CD14-positive monocyte (primary cell): ENCODE measurements at regions not wholly inside any gene's neighbourhood (a gene's known extent, or its start where the extent isn't known, plus 50 kb on each side); places are given as distances from the start of the nearest gene placed in this dataset.

Experiments used
- DNase-seq, 3 donors: peaks; one replicate each; pipeline ENCODE4 v3.0.0-alpha.2; 2011 to 2022
- H2AFZ ChIP-seq: 2 replicates; pipeline ENCODE4 v1.6.0; 2012; ENCODE audit warnings: mild to moderate bottlenecking, low read depth, low read length, inconsistent platforms; ENCODE audit not compliant: insufficient read depth, poor library complexity, severe bottlenecking
- H3K27ac ChIP-seq, 2 donors: 1 replicate in 1 of 2; 2 replicates in 1 of 2; pipeline ENCODE4 v1.5.1; 2012 to 2013; ENCODE audit warnings: low read length in 2 of 2, control low read depth in 1 of 2, inconsistent platforms in 1 of 2, low read depth in 1 of 2, mild to moderate bottlenecking in 1 of 2
- H3K27me3 ChIP-seq, 2 donors: one replicate each; pipeline versions ENCODE4 v1.6.0 to v1.6.1; 2011 to 2013; ENCODE audit warnings: low read length in 2 of 2; ENCODE audit not compliant: control insufficient read depth in 2 of 2, insufficient read depth in 2 of 2
- H3K36me3 ChIP-seq, 2 donors: replicated peaks in 1 of 2; 1 replicate in 1 of 2; 2 replicates in 1 of 2; pipeline versions ENCODE4 v1.5.1 to v1.6.1; 2012 to 2013; ENCODE audit warnings: low read length in 2 of 2, control low read depth in 1 of 2, inconsistent platforms in 1 of 2, mild to moderate bottlenecking in 1 of 2; ENCODE audit not compliant: insufficient read depth in 2 of 2, control insufficient read depth in 1 of 2
- H3K4me1 ChIP-seq, 2 donors: 1 replicate in 1 of 2; 2 replicates in 1 of 2; pipeline versions ENCODE4 v1.5.1 to v1.6.1; 2012 to 2013; ENCODE audit warnings: low read length in 2 of 2, control low read depth in 1 of 2, inconsistent platforms in 1 of 2, mild to moderate bottlenecking in 1 of 2, moderate library complexity in 1 of 2; ENCODE audit not compliant: insufficient read depth in 2 of 2, control insufficient read depth in 1 of 2
- H3K4me2 ChIP-seq: replicated peaks from 2 replicates; pipeline ENCODE3; 2012; ENCODE audit warnings: low read length, moderate library complexity, mild to moderate bottlenecking; ENCODE audit not compliant: poor library complexity, severe bottlenecking; ENCODE audit errors: extremely low read depth
- H3K4me3 ChIP-seq, 3 experiments: fragments of 200-600 bp in 1 of 3; sonication (generic) in 1 of 3; replicated peaks in 1 of 3; 1 replicate in 2 of 3; 2 replicates in 1 of 3; pipeline ENCODE4 v1.5.1; 2011 to 2013; ENCODE audit warnings: low read length in 3 of 3, mild to moderate bottlenecking in 3 of 3, control low read depth in 2 of 3, low read depth in 2 of 3, inconsistent platforms in 1 of 3, moderate library complexity in 1 of 3
- H3K79me2 ChIP-seq: 2 replicates; pipeline ENCODE4 v1.6.0; 2012; ENCODE audit warnings: mild to moderate bottlenecking, control low read depth, inconsistent platforms, low read length, moderate library complexity; ENCODE audit not compliant: insufficient read depth
- H3K9ac ChIP-seq: 2 replicates; pipeline ENCODE4 v1.6.0; 2017; ENCODE audit warnings: low read length, mild to moderate bottlenecking; ENCODE audit not compliant: insufficient read depth, poor library complexity, severe bottlenecking
- H3K9me3 ChIP-seq, 2 donors: replicated peaks in 1 of 2; 1 replicate in 1 of 2; 2 replicates in 1 of 2; pipeline versions ENCODE4 v1.5.1 to v1.6.1; 2012 to 2013; ENCODE audit warnings: low read length in 2 of 2, control low read depth in 1 of 2; ENCODE audit not compliant: control insufficient read depth in 1 of 2, insufficient read depth in 1 of 2
- H4K20me1 ChIP-seq: 2 replicates; pipeline ENCODE4 v1.6.0; 2012; ENCODE audit warnings: mild to moderate bottlenecking, low read length, control low read depth, moderate library complexity; ENCODE audit not compliant: insufficient read depth
- H3K27ac Mint-ChIP-seq, 7 donors: one replicate each; pipeline ENCODE4 v1.8.0; 2020; ENCODE audit warnings: mild to moderate bottlenecking in 7 of 7, mixed read lengths in 7 of 7, moderate library complexity in 6 of 7, inconsistent platforms in 2 of 7
- H3K27me3 Mint-ChIP-seq, 3 donors: one replicate each; pipeline ENCODE4 v1.8.0; 2021 to 2022; ENCODE audit warnings: low read depth in 3 of 3, mild to moderate bottlenecking in 3 of 3, mixed read lengths in 3 of 3, moderate library complexity in 3 of 3, inconsistent platforms in 1 of 3
- H3K36me3 Mint-ChIP-seq, 2 donors: one replicate each; pipeline ENCODE4 v1.8.0; 2020; ENCODE audit warnings: mixed read lengths in 2 of 2, inconsistent platforms in 1 of 2, mild to moderate bottlenecking in 1 of 2
- H3K4me1 Mint-ChIP-seq: one replicate; pipeline ENCODE4 v1.8.0; 2020; ENCODE audit warnings: mild to moderate bottlenecking, mixed read lengths
- H3K4me3 Mint-ChIP-seq, 2 donors: one replicate each; pipeline ENCODE4 v1.8.0; 2020; ENCODE audit warnings: mild to moderate bottlenecking in 2 of 2, mixed read lengths in 2 of 2, moderate library complexity in 1 of 2
- H3K9me3 Mint-ChIP-seq, 7 donors: one replicate each; pipeline ENCODE4 v1.8.0; 2020 to 2022; ENCODE audit warnings: mixed read lengths in 7 of 7, mild to moderate bottlenecking in 6 of 7, moderate library complexity in 6 of 7, inconsistent platforms in 2 of 7
- WGBS: methylation state at CpG from one replicate; pipeline ENCODE4 v1.1.5; 2013; ENCODE audit warnings: missing lambda C conversion rate; ENCODE audit not compliant: insufficient coverage; 5-methylcytosine and 5-hydroxymethylcytosine counted together
- intact Hi-C, 2 donors: fragments of 100-400 bp; cut with micrococcal nuclease; formaldehyde crosslinking; loops; one replicate each; pipeline versions ENCODE4 v1.15.0 to v1.15.1; 2023
- TF ChIP-seq, protein P1 (sequence below): fragments of 200-600 bp; IDR thresholded peaks from one replicate; pipeline ENCODE4 v1.8.0; 2022; ENCODE audit warnings: antibody characterized with exemption, mild to moderate bottlenecking

DNA sequence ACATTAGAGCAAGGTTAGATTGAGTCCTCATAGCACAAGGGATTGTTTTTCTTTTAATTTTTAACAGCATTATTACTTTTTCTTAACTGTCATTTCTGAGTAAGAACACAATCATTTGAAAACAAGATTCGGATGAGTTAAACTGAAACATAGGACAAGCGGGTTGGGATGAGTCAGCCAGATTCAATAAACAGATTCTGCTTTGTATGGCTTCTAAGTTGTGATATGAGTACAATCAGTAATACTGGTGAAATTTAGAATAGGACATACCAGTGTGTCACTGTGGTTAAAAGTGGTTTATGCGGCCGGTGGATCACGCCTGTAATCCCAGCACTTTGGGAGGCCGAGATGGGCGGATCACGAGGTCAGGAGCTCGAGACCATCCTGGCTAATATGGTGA lies 364.3 kb upstream of the CDH10 start:
- Histone ChIP-seq H3K4me2 (no peak overlapping the region), H3K36me3 (no peaks in the 10 kb centered on the region), H4K20me1 (no peaks in the 10 kb centered on the region), H3K27ac (no peak overlapping the region), H3K4me3 (no peak overlapping the region), H2AFZ (no peak overlapping the region), H3K79me2 (no peaks in the 10 kb centered on the region), H3K9me3 (no peaks in the 10 kb centered on the region), H3K27me3 (no peaks in the 10 kb centered on the region), H3K9ac (no peak overlapping the region), H3K4me1 (no peaks in the 10 kb centered on the region)
- intact Hi-C loops, result no loop called here
- TF ChIP-seq, protein P1, sequence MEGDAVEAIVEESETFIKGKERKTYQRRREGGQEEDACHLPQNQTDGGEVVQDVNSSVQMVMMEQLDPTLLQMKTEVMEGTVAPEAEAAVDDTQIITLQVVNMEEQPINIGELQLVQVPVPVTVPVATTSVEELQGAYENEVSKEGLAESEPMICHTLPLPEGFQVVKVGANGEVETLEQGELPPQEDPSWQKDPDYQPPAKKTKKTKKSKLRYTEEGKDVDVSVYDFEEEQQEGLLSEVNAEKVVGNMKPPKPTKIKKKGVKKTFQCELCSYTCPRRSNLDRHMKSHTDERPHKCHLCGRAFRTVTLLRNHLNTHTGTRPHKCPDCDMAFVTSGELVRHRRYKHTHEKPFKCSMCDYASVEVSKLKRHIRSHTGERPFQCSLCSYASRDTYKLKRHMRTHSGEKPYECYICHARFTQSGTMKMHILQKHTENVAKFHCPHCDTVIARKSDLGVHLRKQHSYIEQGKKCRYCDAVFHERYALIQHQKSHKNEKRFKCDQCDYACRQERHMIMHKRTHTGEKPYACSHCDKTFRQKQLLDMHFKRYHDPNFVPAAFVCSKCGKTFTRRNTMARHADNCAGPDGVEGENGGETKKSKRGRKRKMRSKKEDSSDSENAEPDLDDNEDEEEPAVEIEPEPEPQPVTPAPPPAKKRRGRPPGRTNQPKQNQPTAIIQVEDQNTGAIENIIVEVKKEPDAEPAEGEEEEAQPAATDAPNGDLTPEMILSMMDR, result no peak
- Mint-ChIP-seq H3K4me1 (no peaks in the 10 kb centered on the region), H3K27me3 (peaks cover 0 to 2% (median 0%) of the 10 kb centered on the region in 3 donors), H3K9me3 (peaks cover 0 to 5% (median 0%) of the 10 kb centered on the region in 7 donors), H3K36me3 (no peaks in the 10 kb centered on the region), H3K27ac (no peak overlapping the region), H3K4me3 (no peak overlapping the region)
- WGBS, result 90% methylated on average over 2 of the region's 9 CpGs
- DNase-seq, result no peak

DNA sequence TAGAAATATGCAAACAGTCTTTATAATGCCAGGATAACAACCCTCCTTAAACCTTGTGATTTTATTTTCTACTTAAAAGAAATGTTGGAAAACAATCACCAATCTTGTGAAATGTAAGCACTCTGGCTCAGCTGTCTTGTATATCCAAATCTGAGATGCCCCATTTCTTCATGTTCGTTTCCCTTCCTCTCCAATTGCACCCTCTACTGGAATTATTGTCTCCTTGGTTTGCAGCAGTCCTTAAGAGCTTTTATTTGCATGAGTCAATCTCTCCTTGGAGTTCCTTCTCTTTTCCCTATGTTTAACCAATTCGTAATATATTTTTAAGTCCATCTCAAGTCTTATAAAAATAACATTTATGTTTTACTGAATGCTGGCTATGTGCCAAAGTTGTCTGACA lies 362.0 kb upstream of the CDH10 start:
- Mint-ChIP-seq H3K4me3 (no peak overlapping the region), H3K36me3 (no peaks in the 10 kb centered on the region), H3K27ac (no peak overlapping the region), H3K9me3 (peaks cover 0 to 2% (median 0%) of the 10 kb centered on the region in 7 donors), H3K4me1 (no peaks in the 10 kb centered on the region), H3K27me3 (no peaks in the 10 kb centered on the region)
- H3K4me1 ChIP-seq, result no peaks in the 10 kb centered on the region
- H3K4me3 ChIP-seq, result no peak overlapping the region
- no peaks in the 10 kb centered on the region for H3K36me3 ChIP-seq
- no peaks in the 10 kb centered on the region for H3K79me2 ChIP-seq
- H4K20me1 ChIP-seq, result no peaks in the 10 kb centered on the region
- intact Hi-C loops, result no loop called here
- no peak overlapping the region for H3K9ac ChIP-seq
- H3K4me2 ChIP-seq, result no peak overlapping the region
- H2AFZ ChIP-seq, result no peak overlapping the region
- TF ChIP-seq, protein P1, result no peak
- no peak for DNase-seq
- H3K9me3 ChIP-seq, result no peaks in the 10 kb centered on the region
- H3K27ac ChIP-seq, result no peak overlapping the region
- H3K27me3 ChIP-seq, result no peaks in the 10 kb centered on the region
- 25% methylated on average over 1 of the region's 2 CpGs for WGBS
